ENCODE measurements at regions not wholly inside any gene's neighbourhood (a gene's known extent, or its start where the extent isn't known, plus 50 kb on each side); places are given as distances from the start of the nearest gene placed in this dataset.

DNA sequence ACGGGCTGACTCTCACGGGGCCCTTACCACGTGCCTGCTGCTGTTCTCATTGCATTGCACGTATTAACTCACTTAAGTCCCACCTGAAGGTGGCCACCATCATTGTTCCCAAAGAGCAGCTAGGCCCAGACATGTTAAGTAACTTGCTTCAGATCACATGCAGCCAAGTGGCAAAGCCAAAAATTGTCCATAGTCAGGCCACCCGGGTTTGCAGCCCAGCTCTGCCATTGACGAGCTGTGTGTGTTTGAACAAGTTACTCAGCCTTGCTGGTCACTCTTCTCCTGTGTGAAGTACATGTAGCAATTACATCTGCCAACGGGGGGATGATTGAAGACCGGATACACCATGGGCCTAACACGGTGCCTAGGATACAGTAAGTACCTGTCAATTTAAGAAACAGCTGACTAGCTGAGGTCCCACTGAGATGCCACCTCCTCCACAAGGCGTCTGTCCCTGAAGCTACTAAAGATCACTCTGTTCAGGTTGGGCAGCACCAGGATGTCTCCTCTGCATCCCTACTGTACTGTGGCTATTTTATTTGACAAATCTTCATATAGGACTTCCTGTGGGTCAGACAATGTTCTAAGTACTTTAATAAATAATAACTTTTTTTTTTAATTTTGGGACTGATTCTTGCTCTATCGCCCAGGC lies 154.2 kb upstream of the MYCN start:
- TF ChIP-seq POLR2A (IDR thresholded peaks at IDR 0.05) (no peak), CTCF (IDR thresholded peaks at IDR 0.05 in 8 of 11, conservative IDR thresholded peaks at IDR 0.05 in 3 of 11) (no peak), POLR2AphosphoS5 (IDR thresholded peaks at IDR 0.05) (no peak)

Data from spleen (tissue), 7 donors.